ENCODE measurements at regions not wholly inside any gene's neighbourhood (a gene's known extent, or its start where the extent isn't known, plus 50 kb on each side); places are given as distances from the start of the nearest gene placed in this dataset.

DNA sequence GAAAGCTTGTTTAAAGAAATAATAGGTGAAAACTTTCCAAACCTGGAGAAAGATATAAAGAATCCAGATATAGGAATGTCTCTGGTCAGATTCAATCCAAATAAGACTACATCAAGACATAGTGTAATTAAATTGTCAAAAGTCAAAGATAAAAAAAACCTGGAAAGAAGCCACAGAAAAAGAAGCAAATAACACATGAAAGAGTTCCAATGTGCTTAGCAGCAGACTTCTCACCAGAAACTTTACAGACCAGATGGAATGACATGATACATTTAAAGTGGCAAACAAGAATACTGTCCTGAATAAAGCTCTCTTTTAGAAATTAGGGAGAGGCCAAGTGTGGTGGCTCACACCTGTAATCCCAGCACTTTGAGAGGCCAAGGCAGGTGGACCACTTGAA is 1039.9 kb downstream of the KCNT2 start:
- Histone ChIP-seq H3K9ac (ENCODE audit: control insufficient read depth, insufficient read depth, low read length) (no peak overlapping the region), H3K9me3 (replicated peaks; ENCODE audit: control insufficient read depth, insufficient read depth, low read length) (no peaks in the 10 kb centered on the region), H3K4me2 (ENCODE audit: control insufficient read depth, insufficient read depth) (no peak overlapping the region), H3K79me2 (ENCODE audit: control insufficient read depth, insufficient read depth, low read length) (no peaks in the 10 kb centered on the region), H3K27ac (ENCODE audit: control insufficient read depth, insufficient read depth) (no peak overlapping the region), H2AFZ (ENCODE audit: control insufficient read depth, low read depth, low read length) (no peak overlapping the region), H3K4me1 (ENCODE audit: control insufficient read depth, insufficient read depth, low read length) (no peaks in the 10 kb centered on the region), H3K4me3 (no peak overlapping the region), H3K36me3 (ENCODE audit: control insufficient read depth in 2 of 2, insufficient read depth in 2 of 2, low read length in 1 of 2) (no peaks in the 10 kb centered on the region), H4K20me1 (ENCODE audit: control insufficient read depth, insufficient read depth) (no peaks in the 10 kb centered on the region), H3K27me3 (replicated peaks in 1 of 2; ENCODE audit: control insufficient read depth in 2 of 2, insufficient read depth in 2 of 2, low read length in 1 of 2) (no peaks in the 10 kb centered on the region)
- RAD21 ChIA-PET (ENCODE audit: unreplicated experiment): no interaction called here
- SMC1A ChIA-PET (ENCODE audit: uncharacterized antibody, unreplicated experiment): no interaction called here
- intact Hi-C loops (cut with micrococcal nuclease; ENCODE audit: unreplicated experiment) (no loop called here), in situ Hi-C loops (cut with MboI) (no loop called here)
- ATAC-seq (no peak), FAIRE-seq (no peak), DNase-seq (ENCODE audit: low read depth, low spot score) (no peak)
- no TSS peak for BruUV-seq (replicated peaks)
- POLR2A ChIA-PET: no interaction called here
- CTCF ChIA-PET: no interaction called here
- TF ChIP-seq EP300 (IDR thresholded peaks at IDR 0.05; ENCODE audit: borderline replicate concordance in 1 of 2, control insufficient read depth in 1 of 2, low read depth in 2 of 2, low read length in 2 of 2) (no peak), RELA (IDR thresholded peaks at IDR 0.05; ENCODE audit: borderline replicate concordance, partially characterized antibody) (no peak), RAD21 (IDR thresholded peaks at IDR 0.05; ENCODE audit: insufficient read depth, low read depth, low read length) (no peak), SMC3 (IDR thresholded peaks at IDR 0.05; ENCODE audit: borderline replicate concordance, low read length) (no peak), FOXM1 (IDR thresholded peaks at IDR 0.05; ENCODE audit: low read depth, low read length) (no peak), MXI1 (IDR thresholded peaks at IDR 0.05; ENCODE audit: low read depth, low read length) (no peak), ZBED1 (IDR thresholded peaks at IDR 0.05; ENCODE audit: borderline replicate concordance) (no peak), LARP7 (IDR thresholded peaks at IDR 0.05) (no peak), SMAD5 (IDR thresholded peaks at IDR 0.05; ENCODE audit: low read depth) (no peak), BRCA1 (IDR thresholded peaks at IDR 0.05; ENCODE audit: low read depth, low read length) (no peak), CBFB (IDR thresholded peaks at IDR 0.05; ENCODE audit: low read depth) (no peak), STAT1 (conservative IDR thresholded peaks at IDR 0.05) (no peak), STAT3 (IDR thresholded peaks at IDR 0.05; ENCODE audit: low read depth, low read length) (no peak), SIN3A (IDR thresholded peaks at IDR 0.05; ENCODE audit: low read depth, low read length) (no peak), SMARCA5 (IDR thresholded peaks at IDR 0.05) (no peak), JUNB (IDR thresholded peaks at IDR 0.05) (no peak)
- TF ChIP-seq, protein P1, sequence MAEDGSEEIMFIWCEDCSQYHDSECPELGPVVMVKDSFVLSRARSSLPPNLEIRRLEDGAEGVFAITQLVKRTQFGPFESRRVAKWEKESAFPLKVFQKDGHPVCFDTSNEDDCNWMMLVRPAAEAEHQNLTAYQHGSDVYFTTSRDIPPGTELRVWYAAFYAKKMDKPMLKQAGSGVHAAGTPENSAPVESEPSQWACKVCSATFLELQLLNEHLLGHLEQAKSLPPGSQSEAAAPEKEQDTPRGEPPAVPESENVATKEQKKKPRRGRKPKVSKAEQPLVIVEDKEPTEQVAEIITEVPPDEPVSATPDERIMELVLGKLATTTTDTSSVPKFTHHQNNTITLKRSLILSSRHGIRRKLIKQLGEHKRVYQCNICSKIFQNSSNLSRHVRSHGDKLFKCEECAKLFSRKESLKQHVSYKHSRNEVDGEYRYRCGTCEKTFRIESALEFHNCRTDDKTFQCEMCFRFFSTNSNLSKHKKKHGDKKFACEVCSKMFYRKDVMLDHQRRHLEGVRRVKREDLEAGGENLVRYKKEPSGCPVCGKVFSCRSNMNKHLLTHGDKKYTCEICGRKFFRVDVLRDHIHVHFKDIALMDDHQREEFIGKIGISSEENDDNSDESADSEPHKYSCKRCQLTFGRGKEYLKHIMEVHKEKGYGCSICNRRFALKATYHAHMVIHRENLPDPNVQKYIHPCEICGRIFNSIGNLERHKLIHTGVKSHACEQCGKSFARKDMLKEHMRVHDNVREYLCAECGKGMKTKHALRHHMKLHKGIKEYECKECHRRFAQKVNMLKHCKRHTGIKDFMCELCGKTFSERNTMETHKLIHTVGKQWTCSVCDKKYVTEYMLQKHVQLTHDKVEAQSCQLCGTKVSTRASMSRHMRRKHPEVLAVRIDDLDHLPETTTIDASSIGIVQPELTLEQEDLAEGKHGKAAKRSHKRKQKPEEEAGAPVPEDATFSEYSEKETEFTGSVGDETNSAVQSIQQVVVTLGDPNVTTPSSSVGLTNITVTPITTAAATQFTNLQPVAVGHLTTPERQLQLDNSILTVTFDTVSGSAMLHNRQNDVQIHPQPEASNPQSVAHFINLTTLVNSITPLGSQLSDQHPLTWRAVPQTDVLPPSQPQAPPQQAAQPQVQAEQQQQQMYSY (CRISPR knock-in tag; IDR thresholded peaks at IDR 0.05): no peak
- TF ChIP-seq, protein P2, sequence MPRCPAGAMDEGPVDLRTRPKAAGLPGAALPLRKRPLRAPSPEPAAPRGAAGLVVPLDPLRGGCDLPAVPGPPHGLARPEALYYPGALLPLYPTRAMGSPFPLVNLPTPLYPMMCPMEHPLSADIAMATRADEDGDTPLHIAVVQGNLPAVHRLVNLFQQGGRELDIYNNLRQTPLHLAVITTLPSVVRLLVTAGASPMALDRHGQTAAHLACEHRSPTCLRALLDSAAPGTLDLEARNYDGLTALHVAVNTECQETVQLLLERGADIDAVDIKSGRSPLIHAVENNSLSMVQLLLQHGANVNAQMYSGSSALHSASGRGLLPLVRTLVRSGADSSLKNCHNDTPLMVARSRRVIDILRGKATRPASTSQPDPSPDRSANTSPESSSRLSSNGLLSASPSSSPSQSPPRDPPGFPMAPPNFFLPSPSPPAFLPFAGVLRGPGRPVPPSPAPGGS (IDR thresholded peaks at IDR 0.05; ENCODE audit: borderline replicate concordance, insufficient read depth, low read depth, low read length, poor library complexity, severe bottlenecking): no peak
- TF ChIP-seq, protein P3, sequence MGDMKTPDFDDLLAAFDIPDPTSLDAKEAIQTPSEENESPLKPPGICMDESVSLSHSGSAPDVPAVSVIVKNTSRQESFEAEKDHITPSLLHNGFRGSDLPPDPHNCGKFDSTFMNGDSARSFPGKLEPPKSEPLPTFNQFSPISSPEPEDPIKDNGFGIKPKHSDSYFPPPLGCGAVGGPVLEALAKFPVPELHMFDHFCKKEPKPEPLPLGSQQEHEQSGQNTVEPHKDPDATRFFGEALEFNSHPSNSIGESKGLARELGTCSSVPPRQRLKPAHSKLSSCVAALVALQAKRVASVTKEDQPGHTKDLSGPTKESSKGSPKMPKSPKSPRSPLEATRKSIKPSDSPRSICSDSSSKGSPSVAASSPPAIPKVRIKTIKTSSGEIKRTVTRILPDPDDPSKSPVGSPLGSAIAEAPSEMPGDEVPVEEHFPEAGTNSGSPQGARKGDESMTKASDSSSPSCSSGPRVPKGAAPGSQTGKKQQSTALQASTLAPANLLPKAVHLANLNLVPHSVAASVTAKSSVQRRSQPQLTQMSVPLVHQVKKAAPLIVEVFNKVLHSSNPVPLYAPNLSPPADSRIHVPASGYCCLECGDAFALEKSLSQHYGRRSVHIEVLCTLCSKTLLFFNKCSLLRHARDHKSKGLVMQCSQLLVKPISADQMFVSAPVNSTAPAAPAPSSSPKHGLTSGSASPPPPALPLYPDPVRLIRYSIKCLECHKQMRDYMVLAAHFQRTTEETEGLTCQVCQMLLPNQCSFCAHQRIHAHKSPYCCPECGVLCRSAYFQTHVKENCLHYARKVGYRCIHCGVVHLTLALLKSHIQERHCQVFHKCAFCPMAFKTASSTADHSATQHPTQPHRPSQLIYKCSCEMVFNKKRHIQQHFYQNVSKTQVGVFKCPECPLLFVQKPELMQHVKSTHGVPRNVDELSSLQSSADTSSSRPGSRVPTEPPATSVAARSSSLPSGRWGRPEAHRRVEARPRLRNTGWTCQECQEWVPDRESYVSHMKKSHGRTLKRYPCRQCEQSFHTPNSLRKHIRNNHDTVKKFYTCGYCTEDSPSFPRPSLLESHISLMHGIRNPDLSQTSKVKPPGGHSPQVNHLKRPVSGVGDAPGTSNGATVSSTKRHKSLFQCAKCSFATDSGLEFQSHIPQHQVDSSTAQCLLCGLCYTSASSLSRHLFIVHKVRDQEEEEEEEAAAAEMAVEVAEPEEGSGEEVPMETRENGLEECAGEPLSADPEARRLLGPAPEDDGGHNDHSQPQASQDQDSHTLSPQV (IDR thresholded peaks at IDR 0.05): no peak
